ENCODE measurements at regions not wholly inside any gene's neighbourhood (a gene's known extent, or its start where the extent isn't known, plus 50 kb on each side); places are given as distances from the start of the nearest gene placed in this dataset.

- no peak for TF ChIP-seq POLR2A (IDR thresholded peaks at IDR 0.05)
- TF ChIP-seq CTCF (IDR thresholded peaks at IDR 0.05): no peak
- no peak for TF ChIP-seq EP300 (IDR thresholded peaks at IDR 0.05)
Measured at GRCh38 chr6:159378411-159379328, 209.5 kb downstream of the FNDC1 start.

Data from tibial nerve (tissue), 4 donors.